ENCODE measurements at regions not wholly inside any gene's neighbourhood (a gene's known extent, or its start where the extent isn't known, plus 50 kb on each side); places are given as distances from the start of the nearest gene placed in this dataset.
"Not testable (repeated sequence)": the region's sequence is repeated elsewhere in the genome, so short reads cannot be mapped to it uniquely, and the experiment has no call there.

DNA sequence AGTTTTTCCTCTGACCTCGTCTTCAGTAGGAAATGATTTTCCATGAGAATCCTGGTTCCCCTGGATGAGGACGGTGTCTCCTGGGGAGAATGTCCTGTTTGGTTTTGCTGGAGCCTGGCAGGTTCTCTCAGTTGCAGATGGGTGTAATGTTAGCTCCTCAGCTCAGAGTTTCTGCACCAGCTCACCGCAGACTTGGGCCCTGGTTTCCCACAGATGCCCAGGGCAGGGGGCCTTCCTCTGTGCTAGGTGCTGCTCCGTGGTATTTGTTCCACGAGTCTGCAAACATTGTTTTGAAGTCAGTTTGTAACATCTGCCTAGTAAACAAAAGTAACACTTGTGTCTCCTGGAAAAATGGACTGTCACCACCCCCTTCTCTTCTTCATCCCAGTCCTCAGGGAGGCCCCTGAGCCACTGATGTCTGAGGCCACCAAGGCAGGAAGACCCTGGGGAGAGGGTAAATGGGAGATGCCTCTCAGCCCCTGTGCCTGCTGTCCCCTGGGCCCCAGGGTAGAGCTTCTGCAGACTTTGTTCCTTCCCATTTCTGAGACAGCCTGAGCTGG lies 67.3 kb upstream of the ANTXRL start:
- TF ChIP-seq, protein P1, sequence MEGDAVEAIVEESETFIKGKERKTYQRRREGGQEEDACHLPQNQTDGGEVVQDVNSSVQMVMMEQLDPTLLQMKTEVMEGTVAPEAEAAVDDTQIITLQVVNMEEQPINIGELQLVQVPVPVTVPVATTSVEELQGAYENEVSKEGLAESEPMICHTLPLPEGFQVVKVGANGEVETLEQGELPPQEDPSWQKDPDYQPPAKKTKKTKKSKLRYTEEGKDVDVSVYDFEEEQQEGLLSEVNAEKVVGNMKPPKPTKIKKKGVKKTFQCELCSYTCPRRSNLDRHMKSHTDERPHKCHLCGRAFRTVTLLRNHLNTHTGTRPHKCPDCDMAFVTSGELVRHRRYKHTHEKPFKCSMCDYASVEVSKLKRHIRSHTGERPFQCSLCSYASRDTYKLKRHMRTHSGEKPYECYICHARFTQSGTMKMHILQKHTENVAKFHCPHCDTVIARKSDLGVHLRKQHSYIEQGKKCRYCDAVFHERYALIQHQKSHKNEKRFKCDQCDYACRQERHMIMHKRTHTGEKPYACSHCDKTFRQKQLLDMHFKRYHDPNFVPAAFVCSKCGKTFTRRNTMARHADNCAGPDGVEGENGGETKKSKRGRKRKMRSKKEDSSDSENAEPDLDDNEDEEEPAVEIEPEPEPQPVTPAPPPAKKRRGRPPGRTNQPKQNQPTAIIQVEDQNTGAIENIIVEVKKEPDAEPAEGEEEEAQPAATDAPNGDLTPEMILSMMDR (IDR thresholded peaks at IDR 0.05; ENCODE audit: control extremely low read depth in 1 of 3, insufficient read depth in 1 of 3, low read depth in 1 of 3, low read length in 3 of 3) = not testable (repeated sequence)
- not testable (repeated sequence) for TF ChIP-seq PHF8 (conservative IDR thresholded peaks at IDR 0.05; ENCODE audit: low read depth, low read length)
